Right lung (tissue), 2 donors: ENCODE measurements at regions not wholly inside any gene's neighbourhood (a gene's known extent, or its start where the extent isn't known, plus 50 kb on each side); places are given as distances from the start of the nearest gene placed in this dataset.

Experiments
- DNase-seq, 2 donors: peaks; one replicate each; pipeline ENCODE4 v3.0.0-alpha.2; 2013

- DNase-seq, result no peak
These were observed 498.3 kb upstream of the EEF2KMT start for GRCh38 chr16:5595849-5596248.

GRCh38 chr16:5590416-5590815, 492.8 kb upstream of the EEF2KMT start:
- no peak for DNase-seq

- DNase-seq, result no peak
These were observed 492.3 kb upstream of the EEF2KMT start for GRCh38 chr16:5589812-5590373.

GRCh38 chr16:5584109-5584508, 486.5 kb upstream of the EEF2KMT start:
- DNase-seq, result no peak

- no peak for DNase-seq
These were observed 484.9 kb upstream of the EEF2KMT start for GRCh38 chr16:5582529-5582928.

GRCh38 chr16:5581908-5582307, 484.3 kb upstream of the EEF2KMT start:
- DNase-seq, result no peak

- DNase-seq, result no peak
These were observed 483.8 kb upstream of the EEF2KMT start for GRCh38 chr16:5581428-5581827.

GRCh38 chr16:5580772-5581171, 483.2 kb upstream of the EEF2KMT start:
- no peak for DNase-seq

- DNase-seq, result no peak
These were observed 482.7 kb upstream of the EEF2KMT start for GRCh38 chr16:5580296-5580695.

GRCh38 chr16:5578980-5579379, 481.4 kb upstream of the EEF2KMT start:
- DNase-seq, result no peak

- DNase-seq, result no peak
These were observed 479.9 kb upstream of the EEF2KMT start for GRCh38 chr16:5577463-5577862.

GRCh38 chr16:5575646-5576245, 478.2 kb upstream of the EEF2KMT start:
- no peak for DNase-seq

GRCh38 chr16:5575121-5575520, 477.5 kb upstream of the EEF2KMT start:
- DNase-seq, result no peak

- no peak for DNase-seq
These were observed 474.5 kb upstream of the EEF2KMT start for GRCh38 chr16:5572056-5572455.

- no peak for DNase-seq
These were observed 473.9 kb upstream of the EEF2KMT start for GRCh38 chr16:5571446-5571845.

GRCh38 chr16:5561800-5562199, 464.2 kb upstream of the EEF2KMT start:
- DNase-seq, result no peak

- DNase-seq, result no peak
These were observed 462.5 kb upstream of the EEF2KMT start for GRCh38 chr16:5560084-5560483.

- no peak for DNase-seq
These were observed 460.4 kb upstream of the EEF2KMT start for GRCh38 chr16:5557966-5558365.

GRCh38 chr16:5557448-5557847, 459.9 kb upstream of the EEF2KMT start:
- no peak for DNase-seq

- DNase-seq, result no peak
These were observed 458.7 kb upstream of the EEF2KMT start for GRCh38 chr16:5556158-5556810.

GRCh38 chr16:5551909-5552308, 454.3 kb upstream of the EEF2KMT start:
- DNase-seq, result no peak

GRCh38 chr16:5549802-5550201, 452.2 kb upstream of the EEF2KMT start:
- no peak for DNase-seq

- no peak for DNase-seq
These were observed 443.8 kb upstream of the EEF2KMT start for GRCh38 chr16:5541356-5541755.

GRCh38 chr16:5537347-5537746, 439.8 kb upstream of the EEF2KMT start:
- DNase-seq, result no peak
